Nephron progenitor cell (in vitro differentiated cells): ENCODE measurements at regions not wholly inside any gene's neighbourhood (a gene's known extent, or its start where the extent isn't known, plus 50 kb on each side); places are given as distances from the start of the nearest gene placed in this dataset.

ENCODE experiments used
- DNase-seq: peaks from one replicate; pipeline ENCODE4 v3.0.0; 2021
- H3K27ac Mint-ChIP-seq: 2 replicates; pipeline ENCODE4 v1.8.0; 2021; ENCODE audit warnings: mild to moderate bottlenecking, moderate library complexity, mixed read lengths
- H3K27me3 Mint-ChIP-seq: 2 replicates; pipeline ENCODE4 v1.8.0; 2021; ENCODE audit warnings: mild to moderate bottlenecking, low read depth, mixed read lengths; ENCODE audit not compliant: poor library complexity
- H3K36me3 Mint-ChIP-seq: 2 replicates; pipeline ENCODE4 v1.8.0; 2021; ENCODE audit warnings: low read depth, mixed read lengths
- H3K4me1 Mint-ChIP-seq: 2 replicates; pipeline ENCODE4 v1.8.0; 2021; ENCODE audit warnings: mixed read lengths
- H3K4me3 Mint-ChIP-seq: 2 replicates; pipeline ENCODE4 v1.8.0; 2021; ENCODE audit warnings: mild to moderate bottlenecking, moderate library complexity, mixed read lengths
- H3K9me3 Mint-ChIP-seq: 2 replicates; pipeline ENCODE4 v1.8.0; 2021; ENCODE audit warnings: mild to moderate bottlenecking, moderate library complexity, mixed read lengths
- CTCF ChIP-seq: fragments of 200-600 bp; sonication (generic); IDR thresholded peaks from 2 replicates; pipeline ENCODE4 v1.5.0; 2021; ENCODE audit warnings: antibody characterized with exemption

DNA sequence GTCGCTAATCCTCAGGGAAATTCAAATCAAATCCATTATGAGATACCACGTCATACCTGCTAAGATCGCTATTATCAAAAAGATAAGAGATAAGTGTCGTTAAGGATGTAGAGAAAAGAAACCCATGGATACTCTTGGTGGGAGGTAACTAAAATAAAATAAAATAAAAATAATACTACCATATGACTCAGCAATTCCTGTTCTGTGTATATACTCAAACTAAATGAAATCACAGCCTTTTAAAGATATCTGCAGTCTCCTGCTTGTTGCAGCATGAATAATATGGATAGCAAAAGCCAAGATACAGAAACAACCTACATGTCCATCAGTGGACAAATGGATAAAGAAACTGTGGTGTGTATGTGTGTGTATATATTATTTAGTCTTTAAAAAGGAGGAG lies 105.8 kb upstream of the IL15 start:
- Mint-ChIP-seq H3K27me3 (no peaks in the 10 kb centered on the region), H3K4me3 (no peak overlapping the region), H3K9me3 (peaks cover 14% of the 10 kb centered on the region), H3K4me1 (no peaks in the 10 kb centered on the region), H3K36me3 (no peaks in the 10 kb centered on the region), H3K27ac (no peak overlapping the region)
- TF ChIP-seq CTCF, result no peak
- DNase-seq, result no peak

DNA sequence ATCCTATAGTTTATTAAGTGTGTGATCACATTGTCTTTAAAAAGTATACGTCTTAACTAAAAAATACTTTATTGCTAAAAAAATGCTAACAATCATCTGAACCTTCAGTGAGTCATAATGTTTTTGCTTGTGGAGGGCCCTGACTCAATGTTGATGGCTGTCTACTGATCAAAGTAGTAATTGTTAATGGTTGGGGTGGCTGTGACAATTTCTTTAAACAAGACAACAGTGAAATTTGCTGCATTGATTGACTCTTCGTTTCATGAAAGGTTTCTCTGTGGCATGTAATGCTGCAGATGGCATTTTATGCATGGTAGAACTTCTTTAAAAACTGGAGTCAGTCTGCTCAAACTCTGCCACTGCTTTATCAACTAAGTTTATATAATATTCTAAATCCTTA lies 101.4 kb upstream of the IL15 start:
- Mint-ChIP-seq H3K9me3 (peaks cover 33% of the 10 kb centered on the region), H3K27me3 (no peaks in the 10 kb centered on the region), H3K36me3 (peaks cover 5% of the 10 kb centered on the region), H3K4me1 (no peaks in the 10 kb centered on the region), H3K27ac (no peak overlapping the region), H3K4me3 (no peak overlapping the region)
- TF ChIP-seq CTCF, result no peak
- no peak for DNase-seq

DNA sequence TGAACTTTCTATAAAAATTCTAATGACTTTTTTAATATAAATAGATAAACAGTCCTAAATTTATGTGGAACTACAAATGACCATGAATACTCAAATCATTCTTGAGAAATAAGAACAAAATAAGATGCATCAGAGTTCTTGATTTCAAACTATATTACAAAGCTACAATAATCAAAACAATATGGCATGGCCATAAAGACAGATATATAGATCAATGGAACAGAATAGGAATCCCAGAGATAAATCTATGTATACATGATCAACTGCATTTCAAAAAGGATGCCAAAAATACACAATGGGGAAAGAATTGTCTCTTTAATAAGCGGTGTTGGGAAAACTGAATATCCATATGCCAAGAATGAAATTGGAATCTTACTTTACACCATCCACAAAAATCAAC lies 98.4 kb upstream of the IL15 start:
- no peak for TF ChIP-seq CTCF
- no peaks in the 10 kb centered on the region for H3K4me1 Mint-ChIP-seq
- no peak for DNase-seq
- no peak overlapping the region for H3K4me3 Mint-ChIP-seq
- H3K36me3 Mint-ChIP-seq, result peaks cover 5% of the 10 kb centered on the region
- peaks cover 33% of the 10 kb centered on the region for H3K9me3 Mint-ChIP-seq
- no peak overlapping the region for H3K27ac Mint-ChIP-seq
- H3K27me3 Mint-ChIP-seq, result peaks cover 3% of the 10 kb centered on the region

- no peak for DNase-seq
- peaks cover 22% of the 10 kb centered on the region for H3K9me3 Mint-ChIP-seq
- peaks cover 5% of the 10 kb centered on the region for H3K36me3 Mint-ChIP-seq
- H3K27me3 Mint-ChIP-seq, result peaks cover 3% of the 10 kb centered on the region
- no peaks in the 10 kb centered on the region for H3K4me1 Mint-ChIP-seq
- H3K27ac Mint-ChIP-seq, result no peak overlapping the region
- no peak overlapping the region for H3K4me3 Mint-ChIP-seq
- TF ChIP-seq CTCF, result no peak
Observed at GRCh38 chr4:141540643-141541042, 95.7 kb upstream of the IL15 start.

DNA sequence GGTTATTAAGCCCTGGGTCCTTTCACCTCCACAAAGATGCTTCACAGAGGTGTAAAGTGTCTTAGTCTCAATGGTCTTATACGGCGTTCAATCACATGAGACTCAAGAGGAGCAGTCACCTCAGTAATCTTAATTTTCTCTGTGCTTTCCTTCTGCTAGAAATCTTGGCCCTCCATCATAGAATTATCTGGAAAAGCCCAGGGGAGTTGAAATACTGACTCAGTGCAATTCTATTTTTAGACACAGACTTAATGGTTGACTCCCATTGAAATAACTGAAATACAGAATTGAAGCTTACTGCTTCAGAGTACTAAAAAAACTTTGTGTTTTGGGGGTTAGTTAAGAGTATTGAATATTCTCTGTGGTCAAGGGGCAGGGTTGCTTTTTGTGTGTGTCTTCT lies 94.5 kb upstream of the IL15 start:
- TF ChIP-seq CTCF, result no peak
- H3K27ac Mint-ChIP-seq, result no peak overlapping the region

GRCh38 chr4:141543176-141543575 lies 93.2 kb upstream of the IL15 start:
- H3K36me3 Mint-ChIP-seq, result peaks cover 2% of the 10 kb centered on the region
- H3K27me3 Mint-ChIP-seq, result peaks cover 3% of the 10 kb centered on the region
- no peak for TF ChIP-seq CTCF
- H3K4me3 Mint-ChIP-seq, result no peak overlapping the region
- DNase-seq, result no peak
- no peaks in the 10 kb centered on the region for H3K4me1 Mint-ChIP-seq
- peaks cover 10% of the 10 kb centered on the region for H3K9me3 Mint-ChIP-seq
- no peak overlapping the region for H3K27ac Mint-ChIP-seq

More for the DNA sequence above, 94.5 kb upstream of the IL15 start:
- peaks cover 5% of the 10 kb centered on the region for H3K36me3 Mint-ChIP-seq
- H3K9me3 Mint-ChIP-seq, result peaks cover 18% of the 10 kb centered on the region
- H3K4me1 Mint-ChIP-seq, result no peaks in the 10 kb centered on the region
- no peak for DNase-seq
- H3K4me3 Mint-ChIP-seq, result no peak overlapping the region
- peaks cover 3% of the 10 kb centered on the region for H3K27me3 Mint-ChIP-seq
